HCT116 (cell line): ENCODE measurements at regions not wholly inside any gene's neighbourhood (a gene's known extent, or its start where the extent isn't known, plus 50 kb on each side); places are given as distances from the start of the nearest gene placed in this dataset.

Source experiments
- ATAC-seq: fragments of 200-7000 bp; cut with Tn5 transposase; 2 replicates; pipeline ENCODE4 v1.9.1; 2020; ENCODE audit warnings: mild to moderate bottlenecking, moderate library complexity
- BruUV-seq: library from RNA; stranded (reverse); fragments of 400-500 nt; replicated peaks from 2 replicates; lab custom pipeline; 2021; lab: Mats Ljungman, UMichigan
- CTCF ChIA-PET: fragments of 300-600 bp; sonication (Branson Sonifier 250); formaldehyde crosslinking; loops from one replicate; lab custom pipeline; 2021; ENCODE audit warnings: antibody characterized with exemption; lab: Charles Lee
- POLR2A ChIA-PET: fragments of 300-600, 350-600 bp; sonication (Branson Sonifier 250); formaldehyde crosslinking; loops from one replicate; lab custom pipeline; 2021; ENCODE audit warnings: antibody characterized with exemption; lab: Charles Lee
- RAD21 ChIA-PET, 2 experiments: fragments of 300-600 bp; sonication (Branson Sonifier 250); formaldehyde crosslinking; loops; one replicate each; lab custom pipeline; 2023; ENCODE audit warnings: low total read pairs in 2 of 2; ENCODE audit not compliant: uncharacterized antibody in 2 of 2, unreplicated experiment in 2 of 2, low non-redundant PET in 1 of 2; lab: Charles Lee
- DNase-seq: peaks from one replicate; pipeline ENCODE4 v3.0.0-alpha.2; 2010; ENCODE audit warnings: low read depth, low spot score
- H2AFZ ChIP-seq: fragments of 200-600 bp; shearing (Covaris generic), sonication (generic); 2 replicates; pipeline ENCODE4 v1.6.1; 2017; ENCODE audit warnings: low read depth, mixed run types, mixed read lengths, antibody characterized with exemption, low read length; ENCODE audit not compliant: poor library complexity, severe bottlenecking
- H3K27ac ChIP-seq: 2 replicates; pipeline ENCODE4 v1.5.1; 2012; ENCODE audit warnings: low read depth, low read length
- H3K27me3 ChIP-seq: fragments of 200-600 bp; sonication (generic); 2 replicates; pipeline ENCODE4 v1.6.1; 2016; ENCODE audit warnings: mixed run types, low read length, mixed read lengths; ENCODE audit not compliant: insufficient read depth
- H3K36me3 ChIP-seq, 2 experiments: fragments of 200-500 bp in 1 of 2; fragments of 200-600 bp in 1 of 2; sonication (Bioruptor generic) in 1 of 2; sonication (generic) in 1 of 2; 2 replicates each; pipeline versions ENCODE4 v1.5.1 to v1.6.1; 2014 to 2016; ENCODE audit warnings: low read length in 2 of 2, inconsistent platforms in 1 of 2, mixed read lengths in 1 of 2, mixed run types in 1 of 2; ENCODE audit not compliant: insufficient read depth in 2 of 2, control insufficient read depth in 1 of 2
- H3K4me1 ChIP-seq, 2 experiments: fragments of 200-600 bp in 1 of 2; sonication (generic) in 1 of 2; 2 replicates each; pipeline versions ENCODE4 v1.5.1 to v1.6.1; 2012 to 2017; ENCODE audit warnings: low read length in 2 of 2, inconsistent platforms in 1 of 2, mild to moderate bottlenecking in 1 of 2, mixed read lengths in 1 of 2, mixed run types in 1 of 2, moderate library complexity in 1 of 2; ENCODE audit not compliant: insufficient read depth in 2 of 2, control insufficient read depth in 1 of 2
- H3K4me2 ChIP-seq: fragments of 200-600 bp; sonication (generic); 2 replicates; pipeline ENCODE4 v1.6.1; 2017; ENCODE audit warnings: mixed run types, low read length, mixed read lengths
- H3K4me3 ChIP-seq, 2 experiments: fragments of 200-600 bp in 1 of 2; sonication (generic) in 1 of 2; replicated peaks in 1 of 2; 2 replicates each; pipeline ENCODE4 v1.5.1; 2011 to 2016; ENCODE audit warnings: low read length in 2 of 2, control low read depth in 1 of 2, low read depth in 1 of 2, mild to moderate bottlenecking in 1 of 2, mixed read lengths in 1 of 2, mixed run types in 1 of 2
- H3K79me2 ChIP-seq: fragments of 200-600 bp; sonication (generic); 2 replicates; pipeline ENCODE4 v1.6.1; 2017; ENCODE audit warnings: mild to moderate bottlenecking, mixed run types, low read length, moderate library complexity, mixed read lengths; ENCODE audit not compliant: insufficient read depth
- H3K9ac ChIP-seq: fragments of 200-600 bp; sonication (generic); 2 replicates; pipeline ENCODE4 v1.6.1; 2016; ENCODE audit warnings: low read length, mixed read lengths
- H3K9me2 ChIP-seq: fragments of 200-600 bp; sonication (generic), shearing (Covaris generic); 2 replicates; pipeline ENCODE4 v1.6.1; 2017; ENCODE audit warnings: mixed run types, mild to moderate bottlenecking, moderate library complexity; ENCODE audit not compliant: insufficient read depth
- H3K9me3 ChIP-seq, 2 experiments: fragments of 200-500 bp in 1 of 2; fragments of 200-600 bp in 1 of 2; sonication (Bioruptor generic) in 1 of 2; sonication (generic) in 1 of 2; 2 replicates each; pipeline ENCODE4 v1.6.1; 2014 to 2017; ENCODE audit warnings: low read length in 2 of 2, mixed read lengths in 2 of 2, inconsistent platforms in 1 of 2, low read depth in 1 of 2, mild to moderate bottlenecking in 1 of 2, mixed run types in 1 of 2, moderate library complexity in 1 of 2; ENCODE audit not compliant: control insufficient read depth in 1 of 2, insufficient read depth in 1 of 2
- H4K20me1 ChIP-seq: fragments of 200-600 bp; sonication (generic), shearing (Covaris generic); 2 replicates; pipeline ENCODE4 v1.6.1; 2017; ENCODE audit warnings: mixed run types, mild to moderate bottlenecking, moderate library complexity; ENCODE audit not compliant: insufficient read depth
- CBX3 ChIP-seq: IDR thresholded peaks from 2 replicates; pipeline ENCODE4 v1.6.1; 2012; ENCODE audit warnings: low read depth
- CEBPB ChIP-seq: IDR thresholded peaks from 2 replicates; pipeline ENCODE4 v1.6.1; 2012; ENCODE audit warnings: low read depth
- EGR1 ChIP-seq: IDR thresholded peaks from 2 replicates; pipeline ENCODE4 v1.6.1; 2012; ENCODE audit warnings: low read depth
- ELF1 ChIP-seq: IDR thresholded peaks from 2 replicates; pipeline ENCODE4 v1.6.1; 2012; ENCODE audit warnings: low read depth, borderline replicate concordance
- EZH2 ChIP-seq: fragments of 200-600 bp; sonication (generic); IDR thresholded peaks from 2 replicates; pipeline ENCODE4 v1.6.1; 2017; ENCODE audit warnings: antibody characterized with exemption, mixed run types
- EZH2phosphoT487 ChIP-seq: fragments of 200-600 bp; IDR thresholded peaks from 2 replicates; pipeline ENCODE4 v1.6.1; 2018; ENCODE audit warnings: antibody characterized with exemption, borderline replicate concordance
- FOSL1 ChIP-seq: IDR thresholded peaks from 2 replicates; pipeline ENCODE4 v1.6.1; 2012; ENCODE audit warnings: low read depth
- JUND ChIP-seq: IDR thresholded peaks from 2 replicates; pipeline ENCODE4 v1.6.1; 2012
- POLR2A ChIP-seq: IDR thresholded peaks from 2 replicates; pipeline ENCODE4 v1.7.0; 2011; ENCODE audit warnings: borderline replicate concordance; ENCODE audit not compliant: insufficient read depth, insufficient read length; ENCODE audit errors: extremely low read depth
- POLR2AphosphoS5 ChIP-seq: IDR thresholded peaks from 2 replicates; pipeline ENCODE4 v1.6.1; 2011; ENCODE audit warnings: mild to moderate bottlenecking, low read depth, low read length, moderate library complexity
- SIN3A ChIP-seq: IDR thresholded peaks from 2 replicates; pipeline ENCODE4 v1.6.1; 2012; ENCODE audit warnings: low read depth
- SP1 ChIP-seq: IDR thresholded peaks from 2 replicates; pipeline ENCODE4 v1.6.1; 2012; ENCODE audit warnings: low read depth
- SRF ChIP-seq: IDR thresholded peaks from 2 replicates; pipeline ENCODE4 v1.6.1; 2012; ENCODE audit warnings: low read depth
- YY1 ChIP-seq: IDR thresholded peaks from 2 replicates; pipeline ENCODE4 v1.6.1; 2011; ENCODE audit warnings: low read length, low read depth, moderate library complexity, mild to moderate bottlenecking; ENCODE audit not compliant: insufficient replicate concordance; ENCODE audit errors: extremely low read depth
- ZFX ChIP-seq: fragments of 450-650 bp; IDR thresholded peaks from 2 replicates; pipeline ENCODE4 v1.6.1; 2017
- ZNF274 ChIP-seq: fragments of 200-500 bp; sonication (Bioruptor generic); IDR thresholded peaks from 2 replicates; pipeline ENCODE4 v1.6.1; 2014; ENCODE audit warnings: mild to moderate bottlenecking, low read depth, low read length, inconsistent platforms
- intact Hi-C: fragments of 100-400 bp; cut with micrococcal nuclease; formaldehyde crosslinking; loops from 2 replicates; pipeline ENCODE4 v1.10.0; 2022
- TF ChIP-seq, protein P1 (sequence below): IDR thresholded peaks from 2 replicates; pipeline ENCODE4 v1.6.1; 2012
- TF ChIP-seq, protein P2 (sequence below), 3 experiments: fragments of 200-600 bp in 1 of 3; sonication (generic) in 1 of 3; IDR thresholded peaks in 2 of 3; conservative IDR thresholded peaks in 1 of 3; 2 replicates each; pipeline ENCODE4 v1.5.1; 2012 to 2017; ENCODE audit warnings: low read depth in 2 of 3, low read length in 2 of 3, antibody characterized with exemption in 1 of 3, borderline replicate concordance in 1 of 3, control low read depth in 1 of 3, mild to moderate bottlenecking in 1 of 3, mixed read lengths in 1 of 3, mixed run types in 1 of 3, moderate library complexity in 1 of 3; ENCODE audit not compliant: insufficient read depth in 1 of 3
- TF ChIP-seq, protein P3 (sequence below): IDR thresholded peaks from 2 replicates; pipeline ENCODE4 v1.6.1; 2012

DNA sequence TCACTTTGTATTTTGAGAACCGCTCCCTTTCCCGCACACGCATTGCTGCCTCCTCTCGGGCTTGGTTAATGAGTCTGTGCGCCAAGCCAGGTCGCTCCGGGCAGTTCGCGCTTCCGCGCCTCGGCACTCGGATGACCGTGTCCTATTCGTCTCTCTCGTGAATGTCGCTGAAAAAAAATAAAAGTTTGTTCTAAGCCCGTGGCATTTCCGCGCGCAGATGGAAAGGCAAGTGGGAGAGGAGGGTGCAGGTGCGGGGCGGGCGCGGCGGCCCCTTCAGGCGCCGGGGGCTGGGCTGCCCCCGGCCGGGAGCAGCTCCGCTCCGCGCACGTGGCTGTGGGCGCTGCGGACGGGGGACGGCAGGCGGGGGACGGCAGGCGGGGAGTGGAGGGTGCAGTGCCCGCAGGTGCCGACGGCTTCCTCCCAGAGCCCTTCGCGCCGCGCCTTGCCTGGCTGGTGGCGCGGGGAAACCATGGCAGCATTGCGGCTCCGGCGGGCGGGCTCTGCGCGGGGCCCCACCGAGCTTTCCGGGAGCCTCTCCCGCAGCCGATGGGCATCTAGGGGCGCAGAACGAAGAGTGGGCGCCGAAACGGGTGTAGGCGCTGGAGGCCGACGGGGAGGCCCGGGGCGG, 159.6 kb upstream of the SIX2 start:
- Histone ChIP-seq H3K27ac (no peak overlapping the region), H3K4me1 (peaks cover 0 to 8% of the 10 kb centered on the region in 2 experiments; a peak in 2 of 4 replicates), H3K4me2 (no peak overlapping the region), H3K79me2 (no peaks in the 10 kb centered on the region), H3K9me2 (no peaks in the 10 kb centered on the region), H3K9me3 (no peaks in the 10 kb centered on the region), H2AFZ (no peak overlapping the region), H3K27me3 (no peaks in the 10 kb centered on the region), H3K4me3 (no peak overlapping the region), H4K20me1 (no peaks in the 10 kb centered on the region)
- POLR2A ChIA-PET = no interaction called here
- RAD21 ChIA-PET = no interaction called here
- intact Hi-C loops = no loop called here
- ATAC-seq (no peak), DNase-seq (no peak)
- TF ChIP-seq CEBPB (no peak), EZH2phosphoT487 (no peak), ELF1 (no peak), SRF (no peak), EGR1 (no peak), JUND (no peak), YY1 (no peak), SIN3A (no peak), ZFX (no peak), SP1 (no peak), FOSL1 (no peak), POLR2A (no peak), ZNF274 (no peak), EZH2 (no peak), POLR2AphosphoS5 (no peak), CBX3 (no peak)
- TF ChIP-seq, protein P1, sequence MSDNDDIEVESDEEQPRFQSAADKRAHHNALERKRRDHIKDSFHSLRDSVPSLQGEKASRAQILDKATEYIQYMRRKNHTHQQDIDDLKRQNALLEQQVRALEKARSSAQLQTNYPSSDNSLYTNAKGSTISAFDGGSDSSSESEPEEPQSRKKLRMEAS = no peak
- TF ChIP-seq, protein P2, sequence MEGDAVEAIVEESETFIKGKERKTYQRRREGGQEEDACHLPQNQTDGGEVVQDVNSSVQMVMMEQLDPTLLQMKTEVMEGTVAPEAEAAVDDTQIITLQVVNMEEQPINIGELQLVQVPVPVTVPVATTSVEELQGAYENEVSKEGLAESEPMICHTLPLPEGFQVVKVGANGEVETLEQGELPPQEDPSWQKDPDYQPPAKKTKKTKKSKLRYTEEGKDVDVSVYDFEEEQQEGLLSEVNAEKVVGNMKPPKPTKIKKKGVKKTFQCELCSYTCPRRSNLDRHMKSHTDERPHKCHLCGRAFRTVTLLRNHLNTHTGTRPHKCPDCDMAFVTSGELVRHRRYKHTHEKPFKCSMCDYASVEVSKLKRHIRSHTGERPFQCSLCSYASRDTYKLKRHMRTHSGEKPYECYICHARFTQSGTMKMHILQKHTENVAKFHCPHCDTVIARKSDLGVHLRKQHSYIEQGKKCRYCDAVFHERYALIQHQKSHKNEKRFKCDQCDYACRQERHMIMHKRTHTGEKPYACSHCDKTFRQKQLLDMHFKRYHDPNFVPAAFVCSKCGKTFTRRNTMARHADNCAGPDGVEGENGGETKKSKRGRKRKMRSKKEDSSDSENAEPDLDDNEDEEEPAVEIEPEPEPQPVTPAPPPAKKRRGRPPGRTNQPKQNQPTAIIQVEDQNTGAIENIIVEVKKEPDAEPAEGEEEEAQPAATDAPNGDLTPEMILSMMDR (IDR thresholded peaks at IDR 0.05 in 2 of 3, conservative IDR thresholded peaks at IDR 0.05 in 1 of 3; ENCODE audit: borderline replicate concordance in 1 of 3, insufficient read depth in 1 of 3, low read depth in 2 of 3, low read length in 2 of 3) = no peak
- TF ChIP-seq, protein P3, sequence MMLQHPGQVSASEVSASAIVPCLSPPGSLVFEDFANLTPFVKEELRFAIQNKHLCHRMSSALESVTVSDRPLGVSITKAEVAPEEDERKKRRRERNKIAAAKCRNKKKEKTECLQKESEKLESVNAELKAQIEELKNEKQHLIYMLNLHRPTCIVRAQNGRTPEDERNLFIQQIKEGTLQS = no peak
- TF ChIP-seq, all 23 proteins: peak for 0
- no peak overlapping the region for H3K9ac ChIP-seq
- no peaks in the 10 kb centered on the region for H3K36me3 ChIP-seq
- CTCF ChIA-PET = no interaction called here
- BruUV-seq = no TSS peak
